22Rv1 (cell line): ENCODE measurements at regions not wholly inside any gene's neighbourhood (a gene's known extent, or its start where the extent isn't known, plus 50 kb on each side); places are given as distances from the start of the nearest gene placed in this dataset.

Source experiments
- H3K27ac ChIP-seq: fragments of 450-650 bp; 2 replicates; pipeline ENCODE4 v1.5.1; 2017
- CTCF ChIP-seq: fragments of 450-650 bp; IDR thresholded peaks from 2 replicates; pipeline ENCODE4 v1.5.1; 2017; ENCODE audit warnings: mild to moderate bottlenecking
- ZFX ChIP-seq: fragments of 450-650 bp; IDR thresholded peaks from 2 replicates; pipeline ENCODE4 v1.6.1; 2017; ENCODE audit warnings: antibody characterized with exemption, borderline replicate concordance

- no peak overlapping the region for H3K27ac ChIP-seq
Measured at GRCh38 chr15:66908744-66909095, 156.7 kb upstream of the SMAD3 start.

GRCh38 chr15:66909381-66909890, 156.0 kb upstream of the SMAD3 start:
- no peak for TF ChIP-seq ZFX
- TF ChIP-seq CTCF = no peak

More at GRCh38 chr15:66908744-66909095, 156.7 kb upstream of the SMAD3 start:
- TF ChIP-seq ZFX = no peak
- TF ChIP-seq CTCF = no peak

GRCh38 chr15:66911131-66911700, 154.2 kb upstream of the SMAD3 start:
- H3K27ac ChIP-seq = no peak overlapping the region
- no peak for TF ChIP-seq CTCF
- no peak for TF ChIP-seq ZFX

More at GRCh38 chr15:66909381-66909890, 156.0 kb upstream of the SMAD3 start:
- H3K27ac ChIP-seq = no peak overlapping the region

GRCh38 chr15:66912001-66912400, 153.4 kb upstream of the SMAD3 start:
- H3K27ac ChIP-seq = no peak overlapping the region
- TF ChIP-seq ZFX (no peak), CTCF (no peak)

GRCh38 chr15:66912441-66912840, 153.0 kb upstream of the SMAD3 start:
- TF ChIP-seq ZFX (no peak), CTCF (no peak)
- no peak overlapping the region for H3K27ac ChIP-seq

GRCh38 chr15:66917904-66918448, 147.4 kb upstream of the SMAD3 start:
- no peak overlapping the region for H3K27ac ChIP-seq
- TF ChIP-seq ZFX (no peak), CTCF (no peak)

GRCh38 chr15:66919421-66919820, 146.0 kb upstream of the SMAD3 start:
- no peak overlapping the region for H3K27ac ChIP-seq
- no peak for TF ChIP-seq CTCF
- no peak for TF ChIP-seq ZFX
